Spleen (tissue), 7 donors: ENCODE measurements at regions not wholly inside any gene's neighbourhood (a gene's known extent, or its start where the extent isn't known, plus 50 kb on each side); places are given as distances from the start of the nearest gene placed in this dataset.

Source experiments
- CTCF ChIP-seq, 11 experiments: fragments of 200-600 bp in 7 of 11; fragments of 450-650 bp in 4 of 11; sonication (generic) in 4 of 11; IDR thresholded peaks in 8 of 11; conservative IDR thresholded peaks in 3 of 11; 1 replicate in 7 of 11; 2 replicates in 4 of 11; pipeline versions ENCODE4 v1.4.0 to v1.8.0; 2016 to 2021; ENCODE audit warnings: antibody characterized with exemption in 11 of 11, inconsistent platforms in 4 of 11, mild to moderate bottlenecking in 1 of 11
- POLR2A ChIP-seq, 3 donors: fragments of 450-650 bp; IDR thresholded peaks; one replicate each; pipeline ENCODE4 v1.5.1; 2017; ENCODE audit warnings: antibody characterized with exemption in 3 of 3, mild to moderate bottlenecking in 1 of 3
- donor health status: DM: no; HTN: no; CAD: no; lungs with moderate emphysema.
- donor health status: DM: no; HTN: no; CAD: no.
- donor health status: DM: no; HTN: no; CAD: no.

DNA sequence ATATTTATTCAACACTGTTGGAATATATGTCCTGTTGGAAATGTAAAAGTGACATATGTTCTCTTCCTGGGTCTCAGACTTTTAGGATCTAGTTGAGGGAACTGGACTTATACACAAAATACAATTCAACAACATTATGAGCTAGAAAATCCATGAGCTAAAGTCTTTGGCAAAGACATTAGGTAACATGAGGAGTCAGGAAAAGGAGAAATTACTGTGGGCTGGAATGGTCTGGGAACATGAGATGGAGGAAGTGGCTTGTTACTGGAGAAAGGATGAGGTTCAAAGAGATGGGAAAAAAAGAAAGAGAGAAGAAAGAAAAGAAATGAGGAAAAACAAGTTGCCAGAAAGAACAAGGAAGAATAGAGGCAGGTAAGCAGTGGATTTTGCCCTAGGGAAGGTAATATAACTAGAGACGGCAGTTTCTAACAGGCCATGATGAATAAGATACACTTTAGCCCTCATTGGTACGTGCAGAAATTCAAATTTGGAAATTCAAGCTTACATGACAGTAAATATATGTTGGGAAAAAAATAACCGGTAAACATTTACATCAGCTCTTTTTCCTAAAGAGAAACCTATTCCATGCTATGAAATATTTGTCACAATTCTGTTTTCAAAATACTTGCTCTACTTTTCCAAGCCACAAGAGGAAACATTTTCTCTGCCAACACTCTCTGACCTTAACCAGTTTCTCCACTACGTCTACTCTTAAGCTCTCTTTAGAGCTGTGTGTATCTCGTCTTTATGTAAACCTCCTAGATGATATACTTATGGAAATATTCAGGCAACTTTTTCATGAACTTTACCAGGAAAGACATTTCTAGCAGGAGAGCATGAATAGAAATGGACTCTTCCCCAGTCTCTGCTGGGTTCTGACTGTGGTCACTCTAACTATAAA lies 268.8 kb upstream of the BTG1 start:
- no peak for TF ChIP-seq CTCF (IDR thresholded peaks at IDR 0.05 in 8 of 11, conservative IDR thresholded peaks at IDR 0.05 in 3 of 11)
- TF ChIP-seq POLR2A (IDR thresholded peaks at IDR 0.05), result no peak
